H9 (cell line): ENCODE measurements at regions not wholly inside any gene's neighbourhood (a gene's known extent, or its start where the extent isn't known, plus 50 kb on each side); places are given as distances from the start of the nearest gene placed in this dataset.

ENCODE experiments used
- DNase-seq: peaks from one replicate; pipeline ENCODE4 v3.0.0-alpha.2; 2017
- H2AFZ ChIP-seq: one replicate; pipeline ENCODE4 v1.6.1; 2013; ENCODE audit warnings: mild to moderate bottlenecking, low read length, control low read depth, moderate library complexity
- H2AK5ac ChIP-seq: 2 replicates; pipeline ENCODE4 v1.6.1; 2013; ENCODE audit warnings: low read length, control low read depth, mixed read lengths; ENCODE audit not compliant: insufficient read length
- H2BK120ac ChIP-seq: one replicate; pipeline ENCODE4 v1.6.1; 2013; ENCODE audit warnings: low read depth, mild to moderate bottlenecking, low read length, control low read depth, inconsistent platforms; ENCODE audit not compliant: poor library complexity, severe bottlenecking
- H2BK12ac ChIP-seq: 2 replicates; pipeline ENCODE4 v1.6.1; 2013; ENCODE audit warnings: low read length, control low read depth, mixed read lengths, low read depth; ENCODE audit not compliant: insufficient read length
- H2BK15ac ChIP-seq: 2 replicates; pipeline ENCODE4 v1.6.1; 2013; ENCODE audit warnings: low read depth, low read length, control low read depth
- H2BK20ac ChIP-seq: one replicate; pipeline ENCODE4 v1.6.1; 2013; ENCODE audit warnings: low read depth, mild to moderate bottlenecking, low read length, control low read depth, inconsistent platforms; ENCODE audit not compliant: poor library complexity, severe bottlenecking
- H2BK5ac ChIP-seq: 2 replicates; pipeline ENCODE4 v1.6.1; 2013; ENCODE audit warnings: low read length, control low read depth, mixed read lengths; ENCODE audit not compliant: insufficient read length
- H3K14ac ChIP-seq: 2 replicates; pipeline ENCODE4 v1.6.1; 2013; ENCODE audit warnings: low read length, control low read depth; ENCODE audit not compliant: insufficient read depth
- H3K18ac ChIP-seq: 2 replicates; pipeline ENCODE4 v1.6.1; 2013; ENCODE audit warnings: low read depth, mild to moderate bottlenecking, mixed read lengths, low read length, control low read depth; ENCODE audit not compliant: insufficient read length
- H3K23ac ChIP-seq: 2 replicates; pipeline ENCODE4 v1.6.1; 2013; ENCODE audit warnings: low read length, control low read depth, mixed read lengths, low read depth; ENCODE audit not compliant: insufficient read length
- H3K23me2 ChIP-seq: 2 replicates; pipeline ENCODE4 v1.6.1; 2013; ENCODE audit warnings: low read depth, mild to moderate bottlenecking, mixed read lengths, low read length, control low read depth; ENCODE audit not compliant: insufficient read length, poor library complexity, severe bottlenecking
- H3K27ac ChIP-seq: 2 replicates; pipeline ENCODE4 v1.5.1; 2013; ENCODE audit warnings: low read length, control low read depth, mixed read lengths, low read depth; ENCODE audit not compliant: insufficient read length
- H3K27me3 ChIP-seq: 2 replicates; pipeline ENCODE4 v1.6.1; 2013; ENCODE audit warnings: low read length, control low read depth, inconsistent platforms; ENCODE audit not compliant: insufficient read depth
- H3K4ac ChIP-seq: 2 replicates; pipeline ENCODE4 v1.6.1; 2013; ENCODE audit warnings: low read depth, mild to moderate bottlenecking, control low read depth, inconsistent platforms, low read length, moderate library complexity
- H3K4me1 ChIP-seq: 2 replicates; pipeline ENCODE4 v1.6.1; 2013; ENCODE audit warnings: low read length, control low read depth, inconsistent platforms; ENCODE audit not compliant: insufficient read depth
- H3K4me2 ChIP-seq: 2 replicates; pipeline ENCODE4 v1.6.1; 2013; ENCODE audit warnings: low read length, control low read depth, mixed read lengths; ENCODE audit not compliant: insufficient read length, insufficient read depth
- H3K56ac ChIP-seq: 2 replicates; pipeline ENCODE4 v1.6.1; 2013; ENCODE audit warnings: low read depth, mild to moderate bottlenecking, mixed read lengths, low read length, control low read depth; ENCODE audit not compliant: insufficient read length
- H3K79me1 ChIP-seq: 2 replicates; pipeline ENCODE4 v1.6.1; 2013; ENCODE audit warnings: low read depth, mild to moderate bottlenecking, moderate library complexity, low read length, control low read depth, inconsistent platforms; ENCODE audit not compliant: insufficient read depth, poor library complexity, severe bottlenecking
- H3K79me2 ChIP-seq: 2 replicates; pipeline ENCODE4 v1.6.1; 2013; ENCODE audit warnings: low read length, control low read depth, inconsistent platforms; ENCODE audit not compliant: insufficient read depth
- H3K9ac ChIP-seq: 2 replicates; pipeline ENCODE4 v1.6.1; 2013; ENCODE audit warnings: low read length, control low read depth, mixed read lengths; ENCODE audit not compliant: insufficient read length; ENCODE audit errors: extremely low read depth
- H3K9me3 ChIP-seq: one replicate; pipeline ENCODE4 v1.6.1; 2013; ENCODE audit warnings: low read depth, low read length, inconsistent platforms; ENCODE audit not compliant: control insufficient read depth
- H3T11ph ChIP-seq: one replicate; pipeline ENCODE4 v1.6.1; 2013; ENCODE audit warnings: mild to moderate bottlenecking, low read length, control low read depth, inconsistent platforms
- H4K20me1 ChIP-seq: one replicate; pipeline ENCODE4 v1.6.1; 2013; ENCODE audit not compliant: control insufficient read depth, insufficient read length, insufficient read depth
- H4K5ac ChIP-seq: 2 replicates; pipeline ENCODE4 v1.6.1; 2013; ENCODE audit warnings: low read depth, mild to moderate bottlenecking, mixed read lengths, low read length, control low read depth; ENCODE audit not compliant: insufficient read length
- H4K8ac ChIP-seq: replicated peaks from 2 replicates; pipeline ENCODE4 v1.6.1; 2013; ENCODE audit warnings: low read length, control low read depth, mixed read lengths, low read depth; ENCODE audit not compliant: insufficient read length
- H4K91ac ChIP-seq: 2 replicates; pipeline ENCODE4 v1.6.1; 2013; ENCODE audit warnings: low read depth, mild to moderate bottlenecking, moderate library complexity, mixed read lengths, low read length, control low read depth; ENCODE audit not compliant: insufficient read length
- H3K27ac Mint-ChIP-seq, 3 experiments: 2 replicates in 2 of 3; 3 replicates in 1 of 3; pipeline ENCODE4 v1.8.0; 2020 to 2021; ENCODE audit warnings: mixed read lengths in 3 of 3, mild to moderate bottlenecking in 1 of 3, moderate library complexity in 1 of 3
- H3K27me3 Mint-ChIP-seq: 2 replicates; pipeline ENCODE4 v1.8.0; 2021; ENCODE audit warnings: low read depth, mild to moderate bottlenecking, moderate library complexity, mixed read lengths
- H3K36me3 Mint-ChIP-seq, 3 experiments: 2 replicates in 2 of 3; 3 replicates in 1 of 3; pipeline ENCODE4 v1.8.0; 2020 to 2021; ENCODE audit warnings: low read depth in 3 of 3, mixed read lengths in 3 of 3; ENCODE audit not compliant: insufficient read depth in 1 of 3
- H3K4me1 Mint-ChIP-seq, 2 experiments: 2 replicates each; pipeline ENCODE4 v1.8.0; 2020; ENCODE audit warnings: mixed read lengths in 2 of 2
- H3K4me3 Mint-ChIP-seq, 2 experiments: 2 replicates in 1 of 2; 3 replicates in 1 of 2; pipeline ENCODE4 v1.8.0; 2020 to 2021; ENCODE audit warnings: mild to moderate bottlenecking in 2 of 2, mixed read lengths in 2 of 2, moderate library complexity in 1 of 2
- H3K9me3 Mint-ChIP-seq, 2 experiments: 2 replicates in 1 of 2; 3 replicates in 1 of 2; pipeline ENCODE4 v1.8.0; 2020; ENCODE audit warnings: mild to moderate bottlenecking in 2 of 2, mixed read lengths in 2 of 2, moderate library complexity in 1 of 2
- WGBS: extraction: QIAGEN DNeasy Blood & Tissue Kit; methylation state at CpG from one replicate; pipeline ENCODE4 v1.1.7; 2013; ENCODE audit warnings: missing lambda C conversion rate, low lambda C conversion rate, mixed read lengths; ENCODE audit not compliant: insufficient read length; ENCODE audit errors: extremely low coverage; 5-methylcytosine and 5-hydroxymethylcytosine counted together
- TF ChIP-seq, protein P1 (sequence below): fragments of 200-600 bp; sonication (generic); conservative IDR thresholded peaks from 3 replicates; pipeline ENCODE4 v1.8.0; 2021; ENCODE audit warnings: antibody characterized with exemption, mild to moderate bottlenecking

DNA sequence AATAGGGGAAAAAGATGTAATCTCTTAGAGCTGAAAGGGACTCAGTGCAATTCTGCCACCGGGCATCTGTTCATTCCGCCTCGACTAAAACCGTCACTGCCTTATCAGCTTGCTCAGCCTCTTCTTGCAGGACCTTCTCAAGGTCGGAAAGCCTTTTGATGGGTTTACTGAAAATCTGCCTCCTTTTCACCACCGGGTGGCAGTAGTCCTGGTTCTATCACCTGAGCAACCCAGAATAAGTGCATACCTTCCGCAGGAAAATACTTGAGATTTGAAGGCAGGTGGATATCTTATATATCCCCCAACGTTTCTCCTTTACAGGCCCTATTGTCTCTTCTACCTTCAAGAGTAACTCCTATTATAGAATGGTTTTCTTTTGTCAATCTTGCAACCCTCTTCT is 103.4 kb upstream of the PAK3 start:
- no peaks in the 10 kb centered on the region for H3K4me1 ChIP-seq
- no peak overlapping the region for H3K27ac Mint-ChIP-seq
- no peak overlapping the region for H2BK20ac ChIP-seq
- H3K27me3 Mint-ChIP-seq: no peaks in the 10 kb centered on the region
- no peak overlapping the region for H4K91ac ChIP-seq
- no peaks in the 10 kb centered on the region for H3K27me3 ChIP-seq
- no CpG with 5 or more reads among the region's 8 CpGs for WGBS
- H3K56ac ChIP-seq: no peak overlapping the region
- H3K4me1 Mint-ChIP-seq: peaks cover 2 to 9% of the 10 kb centered on the region in 2 experiments; a peak in 3 of 4 replicates
- no peak overlapping the region for H3K9ac ChIP-seq
- H3K27ac ChIP-seq: no peak overlapping the region
- H3K79me2 ChIP-seq: no peaks in the 10 kb centered on the region
- no peak overlapping the region for H2AK5ac ChIP-seq
- no peak overlapping the region for H3K18ac ChIP-seq
- H2BK15ac ChIP-seq: no peak overlapping the region
- H4K20me1 ChIP-seq: no peaks in the 10 kb centered on the region
- no peak overlapping the region for H4K8ac ChIP-seq
- H3K4me2 ChIP-seq: no peak overlapping the region
- no peaks in the 10 kb centered on the region for H3K79me1 ChIP-seq
- no peaks in the 10 kb centered on the region for H3K36me3 Mint-ChIP-seq
- peak; percentile 67 for DNase-seq
- H3K4me3 Mint-ChIP-seq: no peak overlapping the region
- no peak overlapping the region for H2BK12ac ChIP-seq
- no peak overlapping the region for H3K14ac ChIP-seq
- H3K4ac ChIP-seq: no peak overlapping the region
- TF ChIP-seq, protein P1, sequence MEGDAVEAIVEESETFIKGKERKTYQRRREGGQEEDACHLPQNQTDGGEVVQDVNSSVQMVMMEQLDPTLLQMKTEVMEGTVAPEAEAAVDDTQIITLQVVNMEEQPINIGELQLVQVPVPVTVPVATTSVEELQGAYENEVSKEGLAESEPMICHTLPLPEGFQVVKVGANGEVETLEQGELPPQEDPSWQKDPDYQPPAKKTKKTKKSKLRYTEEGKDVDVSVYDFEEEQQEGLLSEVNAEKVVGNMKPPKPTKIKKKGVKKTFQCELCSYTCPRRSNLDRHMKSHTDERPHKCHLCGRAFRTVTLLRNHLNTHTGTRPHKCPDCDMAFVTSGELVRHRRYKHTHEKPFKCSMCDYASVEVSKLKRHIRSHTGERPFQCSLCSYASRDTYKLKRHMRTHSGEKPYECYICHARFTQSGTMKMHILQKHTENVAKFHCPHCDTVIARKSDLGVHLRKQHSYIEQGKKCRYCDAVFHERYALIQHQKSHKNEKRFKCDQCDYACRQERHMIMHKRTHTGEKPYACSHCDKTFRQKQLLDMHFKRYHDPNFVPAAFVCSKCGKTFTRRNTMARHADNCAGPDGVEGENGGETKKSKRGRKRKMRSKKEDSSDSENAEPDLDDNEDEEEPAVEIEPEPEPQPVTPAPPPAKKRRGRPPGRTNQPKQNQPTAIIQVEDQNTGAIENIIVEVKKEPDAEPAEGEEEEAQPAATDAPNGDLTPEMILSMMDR: peak; percentile 78
- no peak overlapping the region for H4K5ac ChIP-seq
- no peak overlapping the region for H3K23ac ChIP-seq
- no peaks in the 10 kb centered on the region for H3K9me3 ChIP-seq
- no peak overlapping the region for H2BK5ac ChIP-seq
- H3T11ph ChIP-seq: no peak overlapping the region
- no peak overlapping the region for H2BK120ac ChIP-seq
- no peaks in the 10 kb centered on the region for H3K23me2 ChIP-seq
- no peaks in the 10 kb centered on the region for H3K9me3 Mint-ChIP-seq
- H2AFZ ChIP-seq: no peak overlapping the region
